ENCODE measurements at regions not wholly inside any gene's neighbourhood (a gene's known extent, or its start where the extent isn't known, plus 50 kb on each side); places are given as distances from the start of the nearest gene placed in this dataset.

- 77% methylated on average over 4 of the region's 5 CpGs for WGBS (ENCODE audit: insufficient coverage)
- TF ChIP-seq EZH2 (IDR thresholded peaks at IDR 0.05; ENCODE audit: borderline replicate concordance, insufficient read depth, low read depth, low read length, poor library complexity, severe bottlenecking) = no peak
- no peak for TF ChIP-seq CTCF (IDR thresholded peaks at IDR 0.05)
These were observed 113.8 kb upstream of the EPHA6 start for GRCh38 chr3:96700322-96701315.

GRCh38 chr3:96705895-96706294, 108.5 kb upstream of the EPHA6 start:
- no peak for ATAC-seq (ENCODE audit: low read depth)
- Mint-ChIP-seq H3K9me3 (ENCODE audit: insufficient read depth) (peaks cover 8% of the 10 kb centered on the region), H3K27ac (no peak overlapping the region), H3K4me3 (no peak overlapping the region), H3K4me1 (no peaks in the 10 kb centered on the region), H3K27me3 (no peaks in the 10 kb centered on the region)
- Histone ChIP-seq H3K36me3 (replicated peaks in 1 of 2; ENCODE audit: control extremely low read depth in 1 of 2, control insufficient read depth in 1 of 2, extremely low read depth in 1 of 2, insufficient read depth in 2 of 2, low read length in 1 of 2) (no peaks in the 10 kb centered on the region), H3K9me3 (ENCODE audit: control extremely low read depth in 1 of 3, control insufficient read depth in 2 of 3, insufficient read depth in 1 of 3, low read length in 2 of 3) (peaks cover 0 to 5% (median 0%) of the 10 kb centered on the region in 3 donors), H3K79me2 (ENCODE audit: control insufficient read depth, insufficient read depth, low read length) (no peaks in the 10 kb centered on the region), H3K4me2 (replicated peaks; ENCODE audit: low read depth, low read length, poor library complexity, severe bottlenecking) (no peak overlapping the region), H3K27ac (ENCODE audit: low read length in 2 of 2) (no peak overlapping the region), H3K4me3 (ENCODE audit: control extremely low read depth in 1 of 5, extremely low read depth in 1 of 5, insufficient read depth in 1 of 5, low read depth in 2 of 5, low read length in 4 of 5) (no peak overlapping the region), H4K20me1 (ENCODE audit: control insufficient read depth, insufficient read depth, low read length, poor library complexity, severe bottlenecking) (no peaks in the 10 kb centered on the region), H3K9ac (ENCODE audit: low read length) (no peak overlapping the region), H3K27me3 (replicated peaks in 1 of 4; ENCODE audit: control extremely low read depth in 1 of 4, control insufficient read depth in 3 of 4, insufficient read depth in 4 of 4, low read length in 3 of 4) (no peaks in the 10 kb centered on the region), H3K4me1 (ENCODE audit: control insufficient read depth in 2 of 2, insufficient read depth in 2 of 2, low read length in 2 of 2) (no peaks in the 10 kb centered on the region), H2AFZ (ENCODE audit: insufficient read depth, low read depth, low read length, poor library complexity, severe bottlenecking) (no peak overlapping the region)
- intact Hi-C loops (cut with micrococcal nuclease) = no loop called here
- TF ChIP-seq CTCF (IDR thresholded peaks at IDR 0.05) = no peak
- TF ChIP-seq EZH2 (IDR thresholded peaks at IDR 0.05; ENCODE audit: borderline replicate concordance, insufficient read depth, low read depth, low read length, poor library complexity, severe bottlenecking) = no peak
- ChIA-PET CTCF (no interaction called here), POLR2A (no interaction called here)
- no CpG with 5 or more reads among the region's 2 CpGs for WGBS (ENCODE audit: insufficient coverage)
- DNase-seq = no peak

More at GRCh38 chr3:96700322-96701315, 113.8 kb upstream of the EPHA6 start:
- Histone ChIP-seq H3K27me3 (replicated peaks in 1 of 4; ENCODE audit: control extremely low read depth in 1 of 4, control insufficient read depth in 3 of 4, insufficient read depth in 4 of 4, low read length in 3 of 4) (no peaks in the 10 kb centered on the region), H3K9ac (ENCODE audit: low read length) (no peak overlapping the region), H2AFZ (ENCODE audit: insufficient read depth, low read depth, low read length, poor library complexity, severe bottlenecking) (no peak overlapping the region), H3K4me2 (replicated peaks; ENCODE audit: low read depth, low read length, poor library complexity, severe bottlenecking) (no peak overlapping the region), H3K9me3 (ENCODE audit: control extremely low read depth in 1 of 3, control insufficient read depth in 2 of 3, insufficient read depth in 1 of 3, low read length in 2 of 3) (peaks cover 0 to 5% (median 0%) of the 10 kb centered on the region in 3 donors), H3K4me3 (ENCODE audit: control extremely low read depth in 1 of 5, extremely low read depth in 1 of 5, insufficient read depth in 1 of 5, low read depth in 2 of 5, low read length in 4 of 5) (no peak overlapping the region), H3K79me2 (ENCODE audit: control insufficient read depth, insufficient read depth, low read length) (no peaks in the 10 kb centered on the region), H4K20me1 (ENCODE audit: control insufficient read depth, insufficient read depth, low read length, poor library complexity, severe bottlenecking) (no peaks in the 10 kb centered on the region), H3K27ac (ENCODE audit: low read length in 2 of 2) (no peak overlapping the region), H3K36me3 (replicated peaks in 1 of 2; ENCODE audit: control extremely low read depth in 1 of 2, control insufficient read depth in 1 of 2, extremely low read depth in 1 of 2, insufficient read depth in 2 of 2, low read length in 1 of 2) (no peaks in the 10 kb centered on the region), H3K4me1 (ENCODE audit: control insufficient read depth in 2 of 2, insufficient read depth in 2 of 2, low read length in 2 of 2) (no peaks in the 10 kb centered on the region)
- ATAC-seq (ENCODE audit: low read depth) (no peak), DNase-seq (no peak)
- no peaks in the 10 kb centered on the region for H3K27me3 Mint-ChIP-seq
- no peaks in the 10 kb centered on the region for H3K4me1 Mint-ChIP-seq
- peaks cover 7% of the 10 kb centered on the region for H3K9me3 Mint-ChIP-seq (ENCODE audit: insufficient read depth)
- intact Hi-C loops (cut with micrococcal nuclease) = no loop called here
- no peak overlapping the region for H3K4me3 Mint-ChIP-seq
- ChIA-PET CTCF (no interaction called here), POLR2A (no interaction called here)
- no peak overlapping the region for H3K27ac Mint-ChIP-seq

Measured in B cell (primary cell).